Cerebellar nuclear complex (tissue), 1 donor: ENCODE measurements at regions not wholly inside any gene's neighbourhood (a gene's known extent, or its start where the extent isn't known, plus 50 kb on each side); places are given as distances from the start of the nearest gene placed in this dataset.
"Not testable (repeated sequence)": the region's sequence is repeated elsewhere in the genome, so short reads cannot be mapped to it uniquely, and the experiment has no call there.

Experiments
- DNase-seq, 2 experiments: peaks; one replicate each; lab custom pipeline; 2025; lab: John Stamatoyannopoulos, UW

DNA sequence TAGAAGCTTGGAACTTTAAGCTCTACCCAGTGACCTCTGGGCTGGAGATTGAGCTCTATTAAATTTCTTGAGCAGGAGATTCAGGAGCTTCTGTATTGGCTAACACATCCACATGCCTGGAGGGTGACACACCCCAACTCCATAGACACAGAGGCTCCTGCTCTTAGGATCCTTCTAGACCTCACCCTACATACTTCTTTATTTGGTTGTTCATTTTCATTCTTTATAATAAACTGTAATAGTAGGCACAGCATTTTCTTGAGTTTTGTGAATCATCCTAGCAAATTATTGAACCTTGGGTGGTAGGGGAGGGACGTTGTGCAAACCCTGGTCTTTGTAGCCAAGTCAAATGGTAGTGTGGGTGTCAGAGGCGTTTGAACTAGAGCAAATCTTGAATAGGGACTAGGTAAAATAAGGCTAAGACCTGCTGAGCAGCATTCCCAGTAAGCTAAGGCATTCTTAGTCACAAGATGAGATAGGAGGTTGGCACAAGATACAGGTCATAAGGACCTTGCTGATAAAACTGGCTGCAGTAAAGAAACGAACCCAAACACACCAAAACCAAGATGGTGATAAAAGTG, 323.8 kb upstream of the GALNT5 start:
- DNase-seq = no peak

DNA sequence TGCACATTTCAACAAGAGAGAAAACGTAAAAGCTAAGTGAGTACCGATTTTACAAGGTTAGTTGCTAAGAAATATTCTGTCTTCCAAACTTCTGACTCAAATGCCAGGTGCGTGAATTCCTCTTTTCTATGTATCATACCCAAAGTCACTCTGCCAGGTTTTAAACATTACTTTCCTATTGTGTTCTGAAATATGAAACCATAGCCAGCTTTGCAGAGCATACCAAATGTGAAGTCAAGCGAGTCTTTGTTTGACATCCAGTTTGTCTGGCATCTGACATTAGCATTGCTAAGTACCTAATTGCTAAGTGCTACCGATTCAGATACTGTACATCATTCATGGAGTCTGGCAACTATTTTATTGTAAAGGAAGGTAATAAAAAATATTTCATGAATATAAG, 321.9 kb upstream of the GALNT5 start:
- no peak for DNase-seq

DNA sequence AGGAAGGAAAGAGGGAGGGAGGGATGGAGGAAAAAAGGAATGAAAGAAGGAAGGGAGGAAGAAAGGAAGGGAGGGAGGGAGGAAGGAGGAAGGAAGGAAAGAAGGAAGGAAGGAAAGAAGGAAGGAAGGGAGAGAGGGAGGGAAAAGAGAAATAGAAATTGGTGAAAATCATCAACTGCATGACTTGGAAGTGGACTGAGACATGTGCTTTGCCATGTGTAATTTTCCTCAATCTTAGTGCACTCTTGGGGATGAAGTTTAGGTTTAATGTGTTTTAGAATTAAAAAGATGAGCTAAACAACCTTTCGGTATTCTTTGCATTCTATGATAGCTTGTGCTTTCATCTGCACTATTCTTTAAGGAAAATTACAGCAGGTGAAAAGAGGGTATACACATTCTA, 320.1 kb upstream of the GALNT5 start:
- no peak for DNase-seq

DNA sequence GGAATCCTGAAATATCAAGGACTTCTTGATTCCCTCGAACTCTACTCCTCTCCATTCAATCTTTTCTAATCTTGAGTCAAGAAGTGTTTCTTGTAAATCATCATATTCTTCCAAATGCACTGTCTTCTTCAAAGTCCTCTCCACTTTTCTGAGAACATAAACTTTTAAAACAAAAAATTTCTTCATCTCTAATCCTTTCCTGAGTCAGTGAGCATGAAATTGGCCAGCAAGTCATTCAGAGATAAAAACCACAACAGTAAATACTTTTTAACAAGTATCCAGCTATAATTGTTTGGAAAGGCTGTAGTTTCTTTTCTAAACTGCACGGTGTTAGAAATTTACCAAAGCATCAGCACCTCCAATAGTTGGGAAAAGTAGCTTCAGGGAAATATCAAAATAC, 312.6 kb upstream of the GALNT5 start:
- no peak for DNase-seq

DNA sequence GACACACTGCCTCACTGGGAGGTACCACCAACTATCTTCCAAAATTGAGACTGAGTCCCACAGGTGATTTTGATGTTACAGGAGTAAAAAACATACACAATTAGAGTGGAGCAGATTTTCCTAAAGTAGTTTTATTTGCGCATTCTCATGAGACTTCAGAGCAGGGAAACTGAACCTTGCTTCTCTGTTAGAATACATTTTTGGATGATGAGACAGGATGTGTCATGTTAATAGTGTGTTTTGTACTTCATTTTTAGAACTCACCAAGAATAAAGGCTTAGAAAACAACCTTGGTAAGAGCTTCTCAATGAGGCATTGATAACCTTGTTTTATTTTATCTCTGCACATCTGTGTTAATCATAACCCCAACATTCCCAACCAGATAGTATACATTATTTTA, 310.2 kb upstream of the GALNT5 start:
- no peak for DNase-seq

DNA sequence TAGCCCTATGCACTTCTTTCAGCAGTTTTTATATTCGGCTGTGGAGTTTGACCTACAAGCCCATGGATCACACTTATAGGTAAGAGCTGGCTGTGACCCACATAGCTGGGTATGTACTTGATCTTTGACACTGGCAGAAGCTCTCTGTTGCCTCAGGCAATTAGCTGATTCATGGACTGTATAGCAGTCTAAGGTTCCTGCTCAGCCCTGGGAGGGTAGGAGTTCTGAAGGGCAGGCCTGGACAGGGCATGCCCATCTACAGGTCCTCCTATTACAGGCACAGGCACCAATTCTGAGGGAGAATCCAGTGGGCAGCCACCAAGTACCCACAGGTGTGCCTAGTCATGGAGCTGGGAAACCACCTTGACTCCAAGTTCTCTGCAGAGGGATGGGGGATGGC, 301.8 kb upstream of the GALNT5 start:
- DNase-seq = no peak

DNA sequence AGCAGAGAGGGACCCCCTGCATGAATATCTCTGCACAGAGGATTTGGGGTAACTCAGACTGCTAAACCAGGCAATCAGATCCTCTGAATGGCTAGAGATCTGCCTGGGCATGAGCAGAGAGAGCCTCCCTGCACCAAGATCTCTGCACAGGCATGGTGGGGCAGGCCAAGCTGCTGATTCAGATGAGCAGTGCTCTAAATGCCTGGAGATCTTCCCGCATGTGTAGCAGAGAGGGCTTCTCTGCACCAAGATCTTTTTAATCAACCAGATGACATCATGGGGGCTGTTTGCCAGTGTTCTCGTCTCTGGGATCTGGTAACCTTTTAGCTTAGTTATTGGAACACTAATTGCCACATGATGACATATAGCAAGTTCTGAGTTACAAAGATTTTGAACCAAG, 301.3 kb upstream of the GALNT5 start:
- no peak for DNase-seq

DNA sequence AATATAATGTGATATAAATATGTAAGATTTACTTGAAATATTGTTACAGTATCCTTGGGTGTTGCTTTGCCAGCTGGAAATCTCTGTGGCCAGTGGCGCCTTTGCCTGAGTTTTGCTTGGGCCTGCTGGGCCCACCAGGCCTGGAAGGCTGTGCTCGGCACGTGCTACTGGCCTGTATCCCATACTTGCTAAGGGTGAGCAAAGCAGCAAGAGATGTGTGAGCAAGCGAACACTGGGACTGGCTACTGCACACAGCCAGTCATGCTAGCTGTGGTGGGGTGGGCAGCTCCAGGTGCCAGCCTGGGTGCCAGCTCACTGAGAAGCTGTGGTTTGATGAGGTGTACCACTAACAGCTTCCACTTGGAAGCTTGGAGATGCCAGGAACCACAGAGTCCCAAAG, 299.1 kb upstream of the GALNT5 start:
- DNase-seq = no peak

DNA sequence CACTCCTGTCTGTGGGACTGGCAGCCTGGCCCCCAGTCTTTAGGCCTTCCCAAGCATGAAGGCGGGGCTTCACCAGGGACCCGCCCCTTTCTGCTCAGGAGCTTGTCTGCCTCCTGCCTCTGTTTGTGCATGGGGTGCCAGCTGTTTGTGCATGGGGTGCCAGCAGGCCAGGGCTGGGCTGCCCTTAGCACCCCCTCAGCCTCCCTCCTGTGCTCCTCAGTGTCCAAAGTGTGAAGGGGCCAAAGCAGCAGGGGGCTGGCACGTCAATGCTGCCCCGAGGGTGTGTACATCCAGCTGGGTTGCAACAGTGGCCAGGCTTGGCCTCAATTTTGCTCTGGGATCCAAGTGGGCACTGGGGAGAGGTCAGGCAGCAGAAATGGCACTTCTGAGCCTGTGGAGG, 298.0 kb upstream of the GALNT5 start:
- no peak for DNase-seq

DNA sequence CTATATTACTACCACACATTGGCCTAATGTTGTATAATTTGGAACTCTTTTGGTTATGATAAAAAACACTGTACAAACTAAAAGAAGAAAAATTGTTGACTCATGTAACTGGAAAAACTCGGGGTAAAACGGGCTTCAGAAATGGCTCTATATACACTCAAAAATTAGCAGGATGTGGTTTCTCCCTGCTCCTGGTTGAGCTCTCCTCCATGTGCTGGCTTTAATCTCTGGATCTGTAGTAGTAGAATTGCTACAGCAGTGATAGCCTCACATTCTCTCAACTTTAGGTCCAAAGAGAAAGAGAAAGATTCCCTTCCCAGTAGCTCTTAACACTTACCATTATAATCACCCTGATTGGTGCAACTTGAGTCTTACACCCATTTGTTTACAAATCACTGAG, 274.9 kb upstream of the GALNT5 start:
- no peak for DNase-seq

DNA sequence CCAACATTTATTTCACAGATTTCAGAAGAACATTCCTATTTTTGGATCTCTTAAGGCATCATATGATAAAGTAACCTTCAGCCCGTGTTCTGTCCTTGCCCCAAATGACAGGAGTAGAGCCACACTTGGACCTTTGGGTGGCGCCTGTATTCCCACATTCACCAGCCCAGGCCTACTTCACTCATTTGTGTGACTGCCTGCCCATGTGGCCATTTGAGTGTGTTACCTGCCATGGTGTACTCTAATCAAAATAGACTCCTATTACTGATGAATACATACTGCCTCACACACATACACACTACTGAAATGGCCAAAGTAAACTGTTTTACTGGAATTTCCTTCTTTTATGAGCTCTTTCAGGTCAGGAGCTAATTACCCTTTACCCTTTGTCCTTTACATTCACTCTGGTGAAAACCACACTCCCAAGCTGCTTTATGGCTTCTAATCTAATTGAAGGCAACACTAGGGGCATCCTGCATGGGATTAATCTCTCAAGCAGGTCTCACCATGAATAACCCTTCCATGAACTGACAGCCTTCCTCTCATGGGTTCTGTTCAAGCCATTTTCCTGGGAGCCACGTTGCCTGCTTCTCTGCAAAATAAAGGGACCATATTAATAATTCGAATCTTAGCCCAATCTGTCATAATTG, 271.0 kb upstream of the GALNT5 start:
- DNase-seq = no peak

DNA sequence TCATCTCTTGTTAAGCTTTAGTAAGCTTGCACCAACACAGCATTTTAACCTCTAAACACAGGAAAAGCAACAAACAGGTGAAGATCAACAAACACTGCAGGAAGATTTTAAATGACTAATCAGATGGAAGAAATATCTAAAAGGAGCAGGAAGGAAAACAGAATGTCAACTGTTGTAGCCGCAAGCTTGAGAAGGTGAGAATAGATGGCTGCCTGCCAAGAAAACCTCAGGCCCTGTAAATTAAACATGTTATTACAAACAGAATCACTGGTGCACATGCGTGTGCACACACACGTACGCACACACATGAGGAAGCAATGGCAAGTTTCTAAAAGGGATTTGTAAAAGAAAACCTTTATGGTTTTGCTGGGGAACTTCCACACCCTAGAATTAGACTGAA, 257.8 kb upstream of the GALNT5 start:
- DNase-seq = no peak

DNA sequence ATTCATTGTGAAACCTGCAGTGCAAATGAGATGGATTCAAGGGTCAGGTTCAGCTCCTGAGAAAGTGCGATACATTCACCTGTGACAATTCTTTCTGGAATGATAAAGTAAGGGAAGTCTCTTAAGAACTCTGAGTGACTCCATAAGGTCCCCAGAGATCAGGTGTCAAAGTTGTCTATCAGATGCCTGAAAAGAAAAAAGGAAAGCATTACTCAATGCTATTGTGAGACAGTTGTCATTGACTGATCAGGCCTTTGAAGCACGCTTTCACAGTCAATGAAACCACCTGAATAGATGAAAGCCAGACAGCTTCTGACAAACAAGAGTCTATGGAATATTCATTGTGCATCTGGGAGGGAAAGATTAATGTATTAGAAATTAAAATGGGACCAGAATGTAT, 252.7 kb upstream of the GALNT5 start:
- DNase-seq = no peak

DNA sequence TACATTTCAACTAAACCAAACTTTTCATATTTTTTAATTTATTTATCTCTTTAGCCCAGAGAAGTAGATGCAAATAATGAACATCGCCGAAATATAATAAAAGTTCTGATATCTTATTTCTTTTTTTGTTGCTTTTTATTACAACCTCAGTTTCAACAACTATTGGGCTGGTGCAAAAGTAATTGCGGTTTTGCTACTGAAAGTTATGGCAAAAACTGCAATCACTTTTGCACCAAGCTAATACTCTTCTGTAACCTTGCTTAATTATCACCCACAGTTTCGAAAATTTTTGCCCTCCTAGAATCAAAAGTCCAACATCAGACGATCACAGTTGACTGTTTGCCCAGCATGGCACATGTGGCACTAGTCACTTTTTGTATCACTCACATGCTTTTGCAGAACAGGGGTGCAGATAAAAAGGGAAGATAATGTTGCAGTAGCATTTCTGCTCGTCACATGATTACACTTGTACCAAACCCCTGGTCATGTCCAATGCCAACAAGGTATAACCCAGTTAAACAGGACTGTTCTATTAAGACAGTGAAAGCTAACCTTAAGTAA, 242.4 kb upstream of the GALNT5 start:
- DNase-seq = no peak

DNA sequence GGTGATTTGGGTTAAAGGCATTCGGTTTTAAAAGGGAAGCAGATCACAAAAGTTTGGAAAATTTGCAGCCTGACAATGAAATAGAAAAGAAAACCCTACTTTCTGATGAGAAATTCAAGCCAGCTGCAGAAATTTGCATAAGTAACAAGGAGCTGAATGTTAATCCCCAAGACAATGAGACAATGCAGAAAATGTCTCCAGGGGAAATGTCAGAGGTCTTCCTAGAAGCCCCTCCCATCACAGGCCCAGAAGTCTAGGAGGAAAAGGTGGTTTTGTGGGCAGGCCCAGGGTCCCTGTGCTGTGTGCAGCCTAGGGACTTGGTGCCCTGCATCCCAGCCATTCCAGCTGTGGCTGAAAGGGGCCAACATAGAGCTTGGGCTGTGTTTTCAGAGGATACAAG, 234.2 kb upstream of the GALNT5 start:
- DNase-seq = not testable (repeated sequence)

DNA sequence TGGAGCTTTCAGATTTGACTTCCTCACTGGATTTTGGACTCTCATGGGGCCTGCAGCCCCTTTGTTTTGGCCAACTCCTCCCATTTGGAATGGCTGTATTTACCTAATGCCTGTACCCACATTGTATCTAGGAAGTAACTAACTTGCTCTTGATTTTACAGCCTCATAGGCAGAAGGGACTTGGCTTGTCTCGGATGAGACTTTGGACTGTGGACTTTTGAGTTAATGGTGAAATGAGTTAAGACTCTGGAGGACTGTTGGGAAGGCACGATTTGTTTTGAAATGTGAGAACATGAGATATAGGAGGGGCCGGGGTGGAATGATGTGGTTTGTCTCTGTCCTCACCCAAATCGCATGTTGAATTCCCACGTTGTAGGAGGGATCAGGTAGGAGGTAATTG, 233.4 kb upstream of the GALNT5 start:
- no peak for DNase-seq

DNA sequence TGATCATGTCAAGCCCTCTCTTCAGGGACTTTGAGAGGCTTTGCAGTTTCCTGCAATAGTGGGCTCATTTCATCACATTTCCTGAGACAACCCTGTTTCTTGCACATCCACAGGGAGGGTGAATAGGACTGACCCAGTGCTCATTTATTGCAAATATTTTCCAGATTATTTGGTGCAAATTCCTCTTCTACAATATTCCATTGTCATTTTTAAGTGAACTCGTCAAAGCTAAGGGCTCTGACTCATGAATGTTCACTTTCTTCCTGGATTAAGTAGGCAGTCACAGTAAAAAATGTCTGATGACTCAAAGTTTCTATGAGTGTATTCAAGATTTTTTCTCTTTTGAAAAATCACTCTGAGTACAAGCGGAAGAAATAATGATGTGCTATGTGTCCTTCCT, 225.5 kb upstream of the GALNT5 start:
- DNase-seq = no peak

DNA sequence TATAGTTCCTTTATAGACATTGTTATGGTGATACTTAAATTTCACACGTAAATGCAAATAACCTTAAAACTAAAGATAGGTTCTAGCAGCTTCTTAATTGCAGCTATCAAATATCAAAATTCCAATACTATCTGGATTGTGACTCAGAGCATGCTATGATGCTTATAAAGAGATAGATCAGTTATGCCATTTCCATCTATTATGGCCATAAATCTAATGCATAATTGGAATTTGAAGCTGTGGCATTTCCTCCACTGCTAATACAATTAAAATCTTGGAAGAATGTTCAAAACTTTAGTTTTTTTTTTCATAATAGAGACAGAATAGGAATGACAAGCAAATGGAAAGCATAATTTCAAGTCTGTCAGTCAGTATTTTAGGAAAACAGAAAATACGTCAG, 220.8 kb upstream of the GALNT5 start:
- no peak for DNase-seq

DNA sequence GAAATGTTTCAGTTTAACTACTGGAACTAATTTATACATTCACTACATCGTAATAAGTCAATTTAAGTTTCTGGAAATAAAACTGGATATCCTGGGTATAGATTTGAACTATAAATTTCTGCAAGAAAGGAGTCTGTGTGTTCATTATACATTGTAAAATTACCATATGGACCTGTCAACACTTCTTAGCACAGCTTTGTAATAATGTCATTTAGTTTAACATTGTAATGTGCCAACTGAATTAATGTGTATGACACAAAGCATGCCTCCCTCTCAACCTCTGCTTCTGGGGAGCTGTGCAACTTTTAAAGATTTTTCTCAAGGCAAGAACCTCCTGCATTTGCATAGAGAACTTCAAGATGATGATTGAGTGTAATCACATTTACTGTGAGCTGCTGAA, 213.7 kb upstream of the GALNT5 start:
- DNase-seq = no peak

DNA sequence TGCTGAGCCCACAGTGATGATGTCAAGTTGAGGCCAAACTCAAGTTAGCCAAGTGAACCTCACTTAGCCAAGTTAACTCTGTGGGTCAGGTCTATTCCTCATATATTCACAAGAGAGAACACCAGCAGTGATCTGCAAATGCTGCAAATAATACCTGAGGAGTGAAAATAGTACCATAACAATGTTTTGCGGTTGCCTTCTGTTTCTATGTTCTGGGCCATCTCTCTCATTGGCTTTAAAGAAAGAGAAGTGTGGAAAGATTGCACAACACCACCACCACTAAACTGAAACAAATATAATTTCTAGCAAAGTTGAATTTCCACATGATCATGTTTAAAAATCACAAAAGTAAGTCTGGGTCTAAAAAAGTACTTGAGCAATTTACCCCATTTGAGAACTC, 211.1 kb upstream of the GALNT5 start:
- no peak for DNase-seq

DNA sequence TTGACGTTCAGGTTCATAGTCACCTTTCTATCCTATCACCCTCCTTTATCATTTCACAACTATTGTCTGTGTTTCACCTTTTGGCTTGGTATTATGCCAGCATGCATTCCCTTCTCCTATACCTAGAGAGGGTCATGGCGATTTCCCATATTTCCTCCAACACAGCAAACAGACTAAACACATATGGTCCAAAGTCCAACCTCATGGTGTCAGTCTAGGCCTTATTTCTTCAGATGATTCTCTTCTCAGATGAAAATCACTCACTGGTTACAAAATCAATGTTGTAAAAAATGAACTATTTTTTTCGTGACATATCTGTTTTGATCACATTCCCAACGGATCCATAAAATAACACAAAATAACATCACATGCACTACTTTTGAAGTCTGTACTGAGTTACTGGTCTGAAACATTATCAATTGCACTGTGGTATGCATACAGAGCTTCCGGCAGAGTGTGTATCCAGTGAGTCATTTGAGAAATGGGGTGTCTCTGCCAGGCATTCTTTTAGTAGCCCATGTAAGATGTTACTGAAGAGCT, 204.8 kb upstream of the GALNT5 start:
- DNase-seq = no peak

DNA sequence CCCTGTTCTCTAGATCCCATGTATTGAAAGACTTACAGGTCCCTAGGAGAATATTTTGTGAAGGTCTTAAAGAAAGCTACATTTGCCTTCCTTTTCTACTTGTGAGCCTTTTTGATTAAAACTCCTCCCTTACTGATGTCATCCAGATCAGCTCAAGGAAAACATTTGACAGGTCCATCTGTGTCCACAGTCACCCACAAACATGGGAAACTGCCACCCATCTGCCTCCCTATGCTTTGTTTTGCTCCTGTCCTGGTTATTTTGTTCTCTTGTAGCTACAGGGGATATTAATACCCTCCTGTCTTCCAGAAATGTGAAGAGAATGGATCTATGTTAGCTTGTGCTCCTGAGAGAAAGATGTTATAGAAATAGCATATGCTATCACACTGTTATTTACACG, 203.6 kb upstream of the GALNT5 start:
- DNase-seq = peak; percentile 66 to 75

DNA sequence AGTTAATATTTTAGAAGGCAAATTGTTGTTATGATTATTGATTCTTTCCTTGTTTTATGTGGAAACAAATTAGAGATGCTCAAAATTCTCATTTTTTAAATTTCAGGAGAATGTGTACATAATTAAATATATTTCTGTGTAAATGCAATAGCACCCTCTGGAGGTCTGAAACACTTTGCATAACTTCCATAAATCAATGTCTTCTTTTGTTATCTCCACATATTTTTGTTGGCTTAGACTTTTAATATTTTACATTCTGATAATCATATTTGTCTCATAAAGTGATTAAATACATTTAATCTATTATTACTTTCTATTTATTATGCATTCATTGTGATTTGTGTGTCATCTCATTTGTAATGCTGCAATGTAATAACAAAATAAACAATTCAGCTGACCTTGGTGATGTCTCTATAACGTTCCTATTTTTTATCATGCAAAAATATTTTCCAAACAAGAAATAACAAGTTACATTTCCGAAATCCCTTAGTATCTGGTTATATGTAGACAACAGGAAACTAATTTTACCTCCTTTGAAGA, 201.8 kb upstream of the GALNT5 start:
- peak in 1 of 2 experiments; percentile 12 for DNase-seq
